ENCODE measurements at regions not wholly inside any gene's neighbourhood (a gene's known extent, or its start where the extent isn't known, plus 50 kb on each side); places are given as distances from the start of the nearest gene placed in this dataset.

- TF ChIP-seq CTCF (IDR thresholded peaks at IDR 0.05) (peak in 2 of 4 experiments; percentile 22 to 30), POLR2AphosphoS5 (IDR thresholded peaks at IDR 0.05) (no peak), POLR2A (IDR thresholded peaks at IDR 0.05) (no peak)
Measured at GRCh38 chr7:123367484-123368122, 166.8 kb downstream of the IQUB start.
